ENCODE measurements at regions not wholly inside any gene's neighbourhood (a gene's known extent, or its start where the extent isn't known, plus 50 kb on each side); places are given as distances from the start of the nearest gene placed in this dataset.

DNA sequence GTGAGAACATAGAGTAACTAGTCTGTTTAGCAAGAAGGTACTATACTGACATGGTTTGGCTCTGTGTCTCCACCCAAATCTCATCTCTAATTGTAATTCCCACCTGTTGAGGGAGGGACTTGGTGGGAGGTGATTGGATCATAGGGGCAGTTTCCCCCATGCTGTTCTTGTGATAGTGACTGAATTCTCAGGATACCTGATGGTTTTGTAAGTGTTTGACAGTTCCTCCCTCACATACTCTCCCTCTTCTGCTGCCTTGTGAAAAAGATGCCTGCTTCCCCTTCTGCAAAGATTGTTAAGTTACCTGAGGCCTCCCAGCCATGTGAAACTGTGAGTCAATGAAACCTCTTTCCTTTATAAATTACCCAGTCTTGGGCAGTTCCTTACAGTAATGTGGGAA lies 240.4 kb upstream of the ST8SIA4 start:
- no peak for ATAC-seq
- no peak for TF ChIP-seq PPARA (CRISPR knock-in tag; IDR thresholded peaks at IDR 0.05; ENCODE audit: borderline replicate concordance)
- no peak for TF ChIP-seq ZNF565 (CRISPR knock-in tag; conservative IDR thresholded peaks at IDR 0.05; ENCODE audit: low read depth)
- no peak for TF ChIP-seq ZNF70 (CRISPR knock-in tag; IDR thresholded peaks at IDR 0.05)

- ATAC-seq: no peak
- TF ChIP-seq ZNF565 (CRISPR knock-in tag; conservative IDR thresholded peaks at IDR 0.05; ENCODE audit: low read depth) (no peak), BACH2 (CRISPR knock-in tag; IDR thresholded peaks at IDR 0.05; ENCODE audit: borderline replicate concordance) (no peak), ISL1 (CRISPR knock-in tag; IDR thresholded peaks at IDR 0.05) (no peak), GLIS3 (CRISPR knock-in tag; IDR thresholded peaks at IDR 0.05) (no peak), RARB (CRISPR knock-in tag; IDR thresholded peaks at IDR 0.05) (no peak), ZNF70 (CRISPR knock-in tag; IDR thresholded peaks at IDR 0.05) (no peak), PPARA (CRISPR knock-in tag; IDR thresholded peaks at IDR 0.05; ENCODE audit: borderline replicate concordance) (no peak), ZNF8 (CRISPR knock-in tag; IDR thresholded peaks at IDR 0.05) (no peak), CSDC2 (CRISPR knock-in tag; IDR thresholded peaks at IDR 0.05) (no peak), OSR1 (CRISPR knock-in tag; IDR thresholded peaks at IDR 0.05) (no peak), CREB5 (CRISPR knock-in tag; IDR thresholded peaks at IDR 0.05; ENCODE audit: low read depth) (no peak), ARNTL (CRISPR knock-in tag; IDR thresholded peaks at IDR 0.05; ENCODE audit: borderline replicate concordance, low read depth) (no peak), TOX (CRISPR knock-in tag; IDR thresholded peaks at IDR 0.05; ENCODE audit: borderline replicate concordance) (no peak), ESRRG (CRISPR knock-in tag; IDR thresholded peaks at IDR 0.05) (no peak), SNAI2 (CRISPR knock-in tag; IDR thresholded peaks at IDR 0.05) (no peak), ZFP3 (CRISPR knock-in tag; IDR thresholded peaks at IDR 0.05) (no peak)
- TF ChIP-seq, protein P1, sequence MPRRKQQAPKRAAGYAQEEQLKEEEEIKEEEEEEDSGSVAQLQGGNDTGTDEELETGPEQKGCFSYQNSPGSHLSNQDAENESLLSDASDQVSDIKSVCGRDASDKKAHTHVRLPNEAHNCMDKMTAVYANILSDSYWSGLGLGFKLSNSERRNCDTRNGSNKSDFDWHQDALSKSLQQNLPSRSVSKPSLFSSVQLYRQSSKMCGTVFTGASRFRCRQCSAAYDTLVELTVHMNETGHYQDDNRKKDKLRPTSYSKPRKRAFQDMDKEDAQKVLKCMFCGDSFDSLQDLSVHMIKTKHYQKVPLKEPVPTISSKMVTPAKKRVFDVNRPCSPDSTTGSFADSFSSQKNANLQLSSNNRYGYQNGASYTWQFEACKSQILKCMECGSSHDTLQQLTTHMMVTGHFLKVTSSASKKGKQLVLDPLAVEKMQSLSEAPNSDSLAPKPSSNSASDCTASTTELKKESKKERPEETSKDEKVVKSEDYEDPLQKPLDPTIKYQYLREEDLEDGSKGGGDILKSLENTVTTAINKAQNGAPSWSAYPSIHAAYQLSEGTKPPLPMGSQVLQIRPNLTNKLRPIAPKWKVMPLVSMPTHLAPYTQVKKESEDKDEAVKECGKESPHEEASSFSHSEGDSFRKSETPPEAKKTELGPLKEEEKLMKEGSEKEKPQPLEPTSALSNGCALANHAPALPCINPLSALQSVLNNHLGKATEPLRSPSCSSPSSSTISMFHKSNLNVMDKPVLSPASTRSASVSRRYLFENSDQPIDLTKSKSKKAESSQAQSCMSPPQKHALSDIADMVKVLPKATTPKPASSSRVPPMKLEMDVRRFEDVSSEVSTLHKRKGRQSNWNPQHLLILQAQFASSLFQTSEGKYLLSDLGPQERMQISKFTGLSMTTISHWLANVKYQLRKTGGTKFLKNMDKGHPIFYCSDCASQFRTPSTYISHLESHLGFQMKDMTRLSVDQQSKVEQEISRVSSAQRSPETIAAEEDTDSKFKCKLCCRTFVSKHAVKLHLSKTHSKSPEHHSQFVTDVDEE (CRISPR knock-in tag; IDR thresholded peaks at IDR 0.05): no peak
Observed at GRCh38 chr5:101142102-101142501, 239.0 kb upstream of the ST8SIA4 start.

DNA sequence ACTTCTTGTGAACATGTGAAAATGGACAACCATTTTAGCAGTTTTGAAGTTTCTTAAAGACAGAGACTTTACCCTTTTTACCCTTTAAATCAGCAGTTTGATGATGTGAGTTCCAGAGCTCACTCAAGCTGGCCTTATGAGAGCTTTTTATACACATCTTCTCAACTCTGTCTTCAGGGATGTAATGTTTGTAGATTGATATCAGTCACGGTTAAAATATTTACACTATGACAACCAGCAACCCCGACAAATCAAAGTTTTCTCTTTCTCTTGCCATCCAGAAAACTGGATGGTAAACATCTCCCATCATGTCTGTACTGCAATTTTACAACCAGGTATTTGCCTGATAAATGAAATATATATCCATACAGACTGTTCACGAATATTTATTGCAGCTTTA lies 233.4 kb upstream of the ST8SIA4 start:
- TF ChIP-seq GLIS3 (CRISPR knock-in tag; IDR thresholded peaks at IDR 0.05) (no peak), ISL1 (CRISPR knock-in tag; IDR thresholded peaks at IDR 0.05) (no peak), ZNF565 (CRISPR knock-in tag; conservative IDR thresholded peaks at IDR 0.05; ENCODE audit: low read depth) (no peak), OSR1 (CRISPR knock-in tag; IDR thresholded peaks at IDR 0.05) (no peak)
- ATAC-seq: no peak

DNA sequence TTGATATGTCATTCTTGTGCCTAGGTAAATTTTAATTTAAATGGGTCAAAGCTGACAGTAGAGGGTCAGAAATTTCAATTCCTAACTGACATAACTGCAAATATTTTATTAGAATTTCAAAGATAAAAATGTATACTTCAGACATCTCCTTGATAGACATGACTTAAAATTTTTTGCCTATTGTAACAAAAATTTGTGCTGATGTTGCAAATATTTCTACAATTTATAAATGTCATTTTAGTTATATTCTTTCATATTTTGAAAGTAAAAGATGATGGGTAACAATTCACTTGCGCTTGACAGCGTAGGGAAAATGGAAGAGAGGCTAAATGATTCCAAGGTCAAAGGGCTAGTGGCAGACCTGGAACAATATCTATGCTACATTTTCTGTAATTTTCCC lies 220.3 kb upstream of the ST8SIA4 start:
- TF ChIP-seq ZFP30 (CRISPR knock-in tag; IDR thresholded peaks at IDR 0.05) (no peak), ISL1 (CRISPR knock-in tag; IDR thresholded peaks at IDR 0.05) (no peak), BACH2 (CRISPR knock-in tag; IDR thresholded peaks at IDR 0.05; ENCODE audit: borderline replicate concordance) (no peak), ESRRG (CRISPR knock-in tag; IDR thresholded peaks at IDR 0.05) (no peak), CSRNP3 (CRISPR knock-in tag; IDR thresholded peaks at IDR 0.05) (no peak), ZFP3 (CRISPR knock-in tag; IDR thresholded peaks at IDR 0.05) (no peak)
- TF ChIP-seq, protein P2, sequence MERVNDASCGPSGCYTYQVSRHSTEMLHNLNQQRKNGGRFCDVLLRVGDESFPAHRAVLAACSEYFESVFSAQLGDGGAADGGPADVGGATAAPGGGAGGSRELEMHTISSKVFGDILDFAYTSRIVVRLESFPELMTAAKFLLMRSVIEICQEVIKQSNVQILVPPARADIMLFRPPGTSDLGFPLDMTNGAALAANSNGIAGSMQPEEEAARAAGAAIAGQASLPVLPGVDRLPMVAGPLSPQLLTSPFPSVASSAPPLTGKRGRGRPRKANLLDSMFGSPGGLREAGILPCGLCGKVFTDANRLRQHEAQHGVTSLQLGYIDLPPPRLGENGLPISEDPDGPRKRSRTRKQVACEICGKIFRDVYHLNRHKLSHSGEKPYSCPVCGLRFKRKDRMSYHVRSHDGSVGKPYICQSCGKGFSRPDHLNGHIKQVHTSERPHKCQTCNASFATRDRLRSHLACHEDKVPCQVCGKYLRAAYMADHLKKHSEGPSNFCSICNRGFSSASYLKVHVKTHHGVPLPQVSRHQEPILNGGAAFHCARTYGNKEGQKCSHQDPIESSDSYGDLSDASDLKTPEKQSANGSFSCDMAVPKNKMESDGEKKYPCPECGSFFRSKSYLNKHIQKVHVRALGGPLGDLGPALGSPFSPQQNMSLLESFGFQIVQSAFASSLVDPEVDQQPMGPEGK (CRISPR knock-in tag; IDR thresholded peaks at IDR 0.05; ENCODE audit: borderline replicate concordance): no peak
- TF ChIP-seq, protein P1 (CRISPR knock-in tag; IDR thresholded peaks at IDR 0.05): no peak
- ATAC-seq: no peak
